ENCODE measurements at regions not wholly inside any gene's neighbourhood (a gene's known extent, or its start where the extent isn't known, plus 50 kb on each side); places are given as distances from the start of the nearest gene placed in this dataset.
"Not testable (repeated sequence)": the region's sequence is repeated elsewhere in the genome, so short reads cannot be mapped to it uniquely, and the experiment has no call there.

GRCh38 chr1:228824366-228824765 is 89.1 kb downstream of the RHOU start:
- DNase-seq (ENCODE audit: low read depth): no peak

DNA sequence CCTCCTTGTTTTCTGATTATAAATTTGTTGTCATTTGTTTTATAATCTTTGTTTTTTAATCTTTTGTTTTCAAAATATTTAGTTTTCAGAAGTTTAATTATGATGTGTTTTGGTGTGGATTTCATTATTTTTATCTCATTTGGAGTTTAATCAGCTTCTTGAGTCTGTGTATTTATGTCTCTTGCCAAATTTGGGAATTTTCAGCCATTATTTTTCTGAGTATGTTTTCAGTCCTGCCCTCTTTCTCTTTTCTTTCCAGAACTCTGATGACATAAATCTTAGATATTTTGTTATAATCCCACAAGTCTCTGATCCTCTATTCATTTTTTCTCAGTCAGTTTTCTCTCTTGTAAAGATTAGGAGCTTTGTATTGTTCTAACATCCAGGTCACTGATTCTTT is 89.8 kb downstream of the RHOU start:
- no peak for DNase-seq (ENCODE audit: low read depth)

- DNase-seq (ENCODE audit: low read depth): no peak
These were observed 90.7 kb downstream of the RHOU start for GRCh38 chr1:228825840-228826484.

GRCh38 chr1:228827019-228827418 is 91.7 kb downstream of the RHOU start:
- DNase-seq (ENCODE audit: low read depth): no peak

GRCh38 chr1:228828151-228828550 is 92.9 kb downstream of the RHOU start:
- no peak for DNase-seq (ENCODE audit: low read depth)

- no peak for DNase-seq (ENCODE audit: low read depth)
These were observed 95.1 kb downstream of the RHOU start for GRCh38 chr1:228830185-228830953.

DNA sequence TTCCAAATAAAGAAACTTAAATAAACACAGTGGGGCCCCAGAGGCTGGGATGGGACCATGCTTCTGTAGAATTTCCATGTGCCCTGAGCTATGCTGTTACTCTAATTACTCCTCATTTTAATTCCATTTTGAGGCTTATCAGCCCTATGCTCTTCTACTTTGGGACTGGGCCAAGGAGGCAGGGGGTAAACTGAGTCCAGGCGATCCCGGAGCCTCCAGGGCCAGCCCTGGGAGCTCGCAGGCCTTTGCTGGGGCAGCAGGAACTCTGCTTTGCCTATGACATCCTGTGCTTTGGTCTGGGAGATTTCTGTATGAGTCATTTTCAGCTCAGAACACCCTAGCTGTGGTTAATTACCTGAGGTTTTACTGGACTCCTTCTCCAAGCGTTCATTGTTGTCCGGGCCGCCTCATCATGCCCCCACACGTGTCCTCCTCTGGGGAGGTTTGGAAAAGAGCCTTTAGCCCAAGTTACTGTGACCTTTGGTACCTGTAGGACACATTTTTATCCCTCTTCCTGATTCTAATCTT is 95.7 kb downstream of the RHOU start:
- DNase-seq (ENCODE audit: low read depth): no peak

DNA sequence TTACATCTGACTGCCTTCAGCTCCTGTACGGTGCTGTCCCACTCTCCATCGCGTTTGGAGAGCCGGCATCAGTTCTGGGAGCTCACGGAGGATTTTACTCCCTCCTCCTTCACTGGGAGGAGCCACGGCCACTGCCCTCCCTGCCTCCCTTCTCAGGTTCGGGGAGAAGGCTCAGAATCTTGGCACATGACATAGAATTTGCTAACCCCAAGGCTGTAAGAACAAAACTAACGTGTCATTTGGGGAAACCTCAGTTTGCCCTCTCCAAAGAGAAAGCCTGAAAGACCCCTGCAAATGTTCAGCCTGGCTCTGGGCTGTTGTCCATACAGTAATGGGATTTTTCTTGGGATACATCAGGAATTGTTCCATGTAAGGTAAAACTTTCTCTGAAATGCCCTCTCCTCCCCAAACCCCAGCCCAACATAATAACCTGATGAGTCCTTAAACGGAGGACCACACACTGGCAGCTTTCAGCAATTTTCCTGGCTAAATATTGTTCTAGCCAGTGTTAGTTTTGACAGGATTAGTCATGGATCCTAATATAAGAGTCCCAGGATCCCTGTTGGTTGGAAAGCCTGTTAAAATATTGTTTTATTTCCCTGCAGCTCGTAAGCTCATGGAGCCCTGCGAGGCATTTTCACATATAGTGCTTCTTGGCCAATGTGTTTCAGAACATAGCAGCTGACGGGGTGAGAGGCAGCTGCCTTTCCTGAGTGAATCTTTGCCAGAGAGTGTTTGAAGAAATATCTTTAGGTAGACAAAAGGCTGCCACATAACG is 98.8 kb downstream of the RHOU start:
- DNase-seq (ENCODE audit: low read depth): no peak

DNA sequence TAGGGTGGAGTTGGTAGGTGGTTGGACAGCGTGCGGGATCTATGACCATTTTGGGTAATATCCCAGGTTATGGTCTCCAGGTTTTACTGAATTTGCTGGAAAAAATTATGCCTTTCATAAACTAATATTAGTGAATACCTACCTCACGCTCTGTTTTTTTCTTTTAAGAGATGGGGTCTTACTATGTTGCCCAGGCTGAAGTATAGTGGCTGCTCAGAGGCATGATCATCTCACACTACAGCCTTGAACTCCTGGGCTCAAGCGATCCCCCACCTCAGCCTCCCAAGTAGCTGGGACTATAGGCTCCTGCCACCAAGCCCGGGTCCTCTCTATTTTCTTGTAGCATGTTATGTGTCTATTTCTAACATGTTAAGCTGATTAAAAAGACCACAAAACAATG is 100.2 kb downstream of the RHOU start:
- no peak for DNase-seq (ENCODE audit: low read depth)

DNA sequence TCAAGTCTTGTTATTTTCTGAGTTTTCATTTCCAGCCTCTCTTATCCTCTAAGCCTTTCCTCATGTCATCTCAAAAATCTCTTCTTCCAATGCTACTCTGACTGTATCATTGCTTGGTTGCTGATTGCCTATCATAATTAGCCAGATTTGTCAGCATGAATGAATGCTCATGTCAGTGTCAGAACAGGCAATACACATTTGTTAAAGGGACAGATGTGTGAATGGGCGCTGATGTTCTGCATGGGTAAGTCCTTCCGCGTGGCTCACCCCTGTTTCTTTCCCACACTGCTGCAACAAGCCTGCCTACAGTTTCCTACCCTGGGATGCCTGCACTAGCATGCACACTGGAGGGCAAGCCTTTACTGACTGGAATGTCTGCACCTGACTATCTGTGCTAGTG is 100.6 kb downstream of the RHOU start:
- DNase-seq (ENCODE audit: low read depth): no peak

DNA sequence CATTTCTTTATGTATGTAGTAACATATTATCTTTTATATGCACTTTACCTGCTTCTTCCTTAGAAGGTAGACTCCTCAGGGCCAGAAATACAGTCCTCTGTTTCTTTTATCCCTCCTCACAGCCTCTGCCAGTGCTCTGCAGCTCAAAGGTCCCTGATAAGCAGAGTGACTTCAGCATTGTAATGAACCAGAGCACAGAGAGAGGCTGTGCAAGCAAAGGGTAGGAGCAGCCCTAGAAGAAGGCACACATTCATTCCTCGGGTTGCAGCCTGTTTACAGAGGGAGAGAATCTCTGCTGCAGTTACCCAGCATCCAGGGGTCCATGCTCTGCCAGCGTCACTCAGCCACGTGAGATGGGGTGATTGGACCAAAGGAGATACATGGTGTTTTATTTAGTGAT is 101.1 kb downstream of the RHOU start:
- DNase-seq (ENCODE audit: low read depth): no peak

DNA sequence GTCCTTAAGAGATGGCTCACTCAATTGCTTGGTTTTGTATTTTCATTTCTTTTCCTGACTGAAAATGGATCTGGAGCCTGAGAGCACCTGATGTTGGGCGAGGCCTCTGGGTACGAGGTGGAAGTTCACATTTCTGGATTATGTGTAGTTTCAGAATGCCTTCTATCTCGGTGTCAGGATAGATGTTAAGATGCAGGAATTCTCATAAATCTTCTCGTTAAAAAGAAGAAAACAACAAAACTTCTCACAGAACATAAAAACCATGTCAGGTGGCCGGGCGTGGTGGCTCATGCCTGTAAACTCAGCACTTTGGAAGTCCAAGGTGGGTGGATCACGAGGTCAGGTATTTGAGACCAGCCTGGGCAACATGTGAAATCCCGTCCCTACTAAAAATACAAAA is 101.8 kb downstream of the RHOU start:
- no peak for DNase-seq (ENCODE audit: low read depth)

DNA sequence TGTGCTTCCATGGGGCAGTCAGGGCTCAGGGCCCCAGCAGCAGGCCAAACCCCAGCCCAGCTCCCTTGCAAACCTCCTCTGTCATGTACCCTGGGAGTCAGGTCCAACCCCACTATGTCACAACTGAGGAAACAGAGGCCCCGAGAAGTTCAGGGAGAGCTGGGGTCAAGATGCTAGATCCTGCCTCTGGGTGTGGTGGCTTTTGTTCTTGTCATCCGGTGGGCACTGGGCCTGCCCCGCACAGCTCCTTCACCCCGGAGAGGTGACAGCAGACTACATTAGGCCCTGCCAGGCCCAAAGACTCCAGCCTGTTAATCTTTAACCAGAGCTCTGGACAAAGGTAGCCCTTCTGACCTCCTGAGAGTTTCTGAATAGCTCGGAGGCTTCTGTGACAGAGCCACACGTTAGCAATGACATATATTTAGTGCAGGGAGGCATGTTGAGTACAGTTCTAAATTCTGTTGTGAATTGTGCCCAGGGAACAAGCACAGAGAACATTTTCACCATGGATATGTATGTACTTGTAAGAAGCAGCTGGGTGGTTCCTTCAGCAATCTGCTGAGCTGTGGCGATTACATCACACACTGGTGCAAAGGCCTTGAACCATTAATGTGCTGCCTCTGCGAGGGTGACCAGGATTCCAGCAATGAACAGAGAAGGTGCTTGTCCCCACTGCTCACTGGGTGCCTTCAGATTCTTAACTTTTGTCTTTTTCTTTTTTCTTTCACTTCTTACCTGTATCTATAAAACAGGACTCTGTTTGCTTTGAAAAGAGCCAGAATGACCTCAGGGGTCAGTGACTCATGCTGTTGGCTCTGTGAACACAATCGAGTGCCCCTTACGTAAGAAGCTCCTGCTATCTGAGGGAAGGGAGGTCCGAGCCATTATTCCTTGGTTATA is 102.8 kb downstream of the RHOU start:
- DNase-seq (ENCODE audit: low read depth): no peak

DNA sequence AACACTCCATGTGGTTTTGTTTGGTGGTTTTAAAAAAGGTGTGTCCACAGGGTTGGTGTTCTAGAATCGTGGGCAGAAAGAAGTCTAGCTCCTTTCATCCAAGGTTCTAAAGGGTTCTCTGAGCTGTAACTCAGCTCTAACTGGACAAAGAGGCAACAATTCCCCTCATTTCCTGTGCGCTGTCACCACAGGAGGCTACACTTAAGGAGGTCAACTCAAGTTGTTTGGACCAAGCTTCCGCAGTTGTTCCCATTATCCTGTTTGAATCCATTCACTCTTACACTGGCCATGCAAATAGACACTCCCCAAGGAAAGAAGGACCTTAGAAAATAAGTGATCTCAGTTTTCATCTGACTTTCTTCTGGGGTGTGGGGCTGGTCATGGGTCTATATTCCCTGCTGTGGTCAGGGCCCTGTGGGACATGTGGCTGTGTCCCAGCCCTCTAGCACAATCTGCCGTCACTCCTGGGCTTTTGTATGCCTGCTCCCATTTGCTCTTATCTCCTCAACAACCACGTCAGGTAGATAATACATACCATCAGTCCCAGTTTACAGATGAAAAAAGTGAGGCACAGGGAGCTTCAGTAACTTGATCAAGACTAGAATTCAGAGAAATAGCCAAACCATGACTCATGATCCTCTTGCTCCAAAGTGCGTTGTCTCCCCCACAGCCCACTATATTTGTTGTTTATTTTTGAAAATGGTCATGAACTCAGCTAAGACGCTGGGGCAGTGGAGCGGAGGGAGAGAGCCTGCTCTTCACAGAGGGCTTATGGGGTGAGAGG is 103.6 kb downstream of the RHOU start:
- DNase-seq (ENCODE audit: low read depth): no peak

- no peak for DNase-seq (ENCODE audit: low read depth)
These were observed 104.4 kb downstream of the RHOU start for GRCh38 chr1:228839656-228840055.

- no peak for DNase-seq (ENCODE audit: low read depth)
These were observed 106.4 kb downstream of the RHOU start for GRCh38 chr1:228841632-228842031.

DNA sequence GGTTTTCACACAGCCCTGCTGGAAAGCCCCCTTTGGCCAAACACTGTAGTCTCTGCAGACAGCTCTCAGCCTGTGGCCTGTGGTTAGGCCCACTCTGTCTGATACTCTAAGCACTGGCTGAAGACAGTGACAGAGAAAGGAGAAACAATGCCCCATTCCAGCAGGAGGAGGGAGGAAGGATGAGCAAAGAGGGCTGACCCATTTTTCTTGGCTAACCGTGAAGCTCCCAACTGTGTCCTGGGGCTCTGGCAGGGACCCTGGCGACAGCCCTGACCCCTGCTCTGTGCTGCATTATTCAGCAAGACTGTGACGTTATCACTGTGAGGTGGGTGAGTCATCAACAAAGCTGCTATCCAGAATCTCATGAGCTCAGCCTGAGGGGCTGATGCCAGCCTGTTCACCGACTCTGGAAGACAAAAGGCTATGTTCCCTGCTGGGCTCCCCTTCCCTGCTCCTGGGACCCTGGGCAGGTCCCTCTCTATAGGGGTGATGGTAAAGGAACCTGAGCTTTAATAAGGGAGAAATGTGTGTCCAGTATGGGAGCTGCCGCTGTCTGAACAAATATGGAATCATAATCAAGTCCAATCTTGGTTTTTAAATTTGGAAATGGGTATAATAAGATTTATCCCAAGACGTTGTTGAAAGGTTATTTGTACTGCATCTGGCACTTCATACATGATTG is 107.0 kb downstream of the RHOU start:
- no peak for DNase-seq (ENCODE audit: low read depth)

GRCh38 chr1:228845101-228845500 is 109.8 kb downstream of the RHOU start:
- DNase-seq (ENCODE audit: low read depth): no peak

DNA sequence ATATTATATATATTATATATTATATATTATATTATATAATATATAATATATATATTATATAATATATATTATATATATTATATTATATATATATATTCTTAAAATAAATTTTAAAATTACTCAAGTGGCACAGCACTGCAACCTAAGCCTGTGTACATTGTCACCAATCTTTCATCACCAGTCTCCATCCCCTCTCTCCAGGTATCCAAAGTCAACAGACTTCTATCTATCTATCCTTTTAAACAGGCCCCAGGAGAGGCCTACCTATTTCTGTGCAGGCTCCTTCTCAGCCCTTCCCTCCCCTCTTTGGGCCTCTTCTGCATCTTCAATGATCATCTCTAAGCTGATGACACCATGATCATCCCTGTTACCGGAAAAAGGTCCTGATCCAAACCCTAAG is 111.7 kb downstream of the RHOU start:
- DNase-seq (ENCODE audit: low read depth): no peak

DNA sequence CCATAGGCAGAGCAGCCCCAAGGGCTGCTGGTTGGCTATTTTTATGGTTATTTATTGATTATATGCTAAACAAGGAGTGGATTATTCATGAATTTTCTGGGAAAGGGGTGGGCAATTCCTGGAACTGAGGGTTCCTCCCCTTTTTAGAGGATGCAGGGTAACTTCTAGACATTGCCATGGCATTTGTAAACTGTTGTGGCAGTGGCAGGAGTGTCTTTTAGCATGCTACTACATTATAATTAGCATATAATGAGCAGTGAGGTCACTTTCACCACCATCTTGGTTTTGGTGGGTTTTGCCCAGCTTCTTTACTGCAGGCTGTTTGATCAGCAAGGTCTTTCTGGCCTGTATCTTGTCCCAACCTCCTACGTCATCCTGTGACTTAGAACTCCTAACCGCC is 112.2 kb downstream of the RHOU start:
- DNase-seq (ENCODE audit: low read depth): not testable (repeated sequence)

Data from stimulated activated CD4-positive, alpha-beta T cell treated with anti-CD3 and anti-CD28 coated beads, Interleukin-2, amount 100 ng/mL, for 4 hours (primary cell).